Activated naive CD4-positive, alpha-beta T cell treated with anti-CD3 and anti-CD28 coated beads for 36 hours (primary cell): ENCODE measurements at regions not wholly inside any gene's neighbourhood (a gene's known extent, or its start where the extent isn't known, plus 50 kb on each side); places are given as distances from the start of the nearest gene placed in this dataset.

Experiments
- CTCF ChIA-PET: fragments of 350-600 bp; sonication (Branson Sonifier 250); formaldehyde crosslinking; loops from one replicate; lab custom pipeline; 2021; ENCODE audit warnings: antibody characterized with exemption; lab: Charles Lee
- DNase-seq: peaks from one replicate; pipeline ENCODE4 v3.0.0-alpha.2; 2020
- H3K27ac Mint-ChIP-seq: one replicate; pipeline ENCODE4 v1.8.0; 2021; ENCODE audit warnings: mild to moderate bottlenecking, mixed read lengths
- H3K27me3 Mint-ChIP-seq: one replicate; pipeline ENCODE4 v1.8.0; 2021; ENCODE audit warnings: low read depth, mixed read lengths
- H3K36me3 Mint-ChIP-seq: one replicate; pipeline ENCODE4 v1.8.0; 2021; ENCODE audit warnings: low read depth, mixed read lengths
- H3K4me1 Mint-ChIP-seq: one replicate; pipeline ENCODE4 v1.8.0; 2021; ENCODE audit warnings: low read depth, mixed read lengths
- H3K4me3 Mint-ChIP-seq: one replicate; pipeline ENCODE4 v1.8.0; 2021; ENCODE audit warnings: mild to moderate bottlenecking, moderate library complexity, mixed read lengths
- H3K9me3 Mint-ChIP-seq: one replicate; pipeline ENCODE4 v1.8.0; 2021; ENCODE audit warnings: mixed read lengths
- intact Hi-C: fragments of 100-400 bp; cut with micrococcal nuclease; formaldehyde crosslinking; loops from one replicate; pipeline ENCODE4 v1.15.1; 2023

- no peaks in the 10 kb centered on the region for H3K36me3 Mint-ChIP-seq
- no peaks in the 10 kb centered on the region for H3K4me1 Mint-ChIP-seq
- no peaks in the 10 kb centered on the region for H3K9me3 Mint-ChIP-seq
- H3K27ac Mint-ChIP-seq: no peak overlapping the region
- CTCF ChIA-PET: no interaction called here
- intact Hi-C loops: no loop called here
- H3K27me3 Mint-ChIP-seq: peaks cover 40% of the 10 kb centered on the region
- H3K4me3 Mint-ChIP-seq: no peak overlapping the region
- DNase-seq: no peak
Observed at GRCh38 chr11:134474942-134475341, 62.9 kb upstream of the B3GAT1 start.

GRCh38 chr11:134474070-134474860 lies 62.2 kb upstream of the B3GAT1 start:
- intact Hi-C loops: no loop called here
- Mint-ChIP-seq H3K4me1 (no peaks in the 10 kb centered on the region), H3K4me3 (no peak overlapping the region), H3K27ac (no peak overlapping the region), H3K9me3 (no peaks in the 10 kb centered on the region), H3K27me3 (peaks cover 40% of the 10 kb centered on the region), H3K36me3 (no peaks in the 10 kb centered on the region)
- DNase-seq: no peak
- CTCF ChIA-PET: no interaction called here

- H3K9me3 Mint-ChIP-seq: no peaks in the 10 kb centered on the region
- intact Hi-C loops: no loop called here
- H3K4me1 Mint-ChIP-seq: no peaks in the 10 kb centered on the region
- peaks cover 43% of the 10 kb centered on the region for H3K27me3 Mint-ChIP-seq
- no peak overlapping the region for H3K4me3 Mint-ChIP-seq
- H3K27ac Mint-ChIP-seq: no peak overlapping the region
- no peak for DNase-seq
- CTCF ChIA-PET: no interaction called here
- H3K36me3 Mint-ChIP-seq: no peaks in the 10 kb centered on the region
Observed at GRCh38 chr11:134471716-134472455, 59.8 kb upstream of the B3GAT1 start.

GRCh38 chr11:134471087-134471715 lies 59.2 kb upstream of the B3GAT1 start:
- H3K4me1 Mint-ChIP-seq: no peaks in the 10 kb centered on the region
- intact Hi-C loops: no loop called here
- CTCF ChIA-PET: no interaction called here

GRCh38 chr11:134470238-134470637 lies 58.2 kb upstream of the B3GAT1 start:
- no peaks in the 10 kb centered on the region for H3K9me3 Mint-ChIP-seq
- no peaks in the 10 kb centered on the region for H3K4me1 Mint-ChIP-seq
- CTCF ChIA-PET: no interaction called here
- intact Hi-C loops: no loop called here
- H3K4me3 Mint-ChIP-seq: no peak overlapping the region
- H3K27ac Mint-ChIP-seq: no peak overlapping the region
- DNase-seq: no peak
- H3K27me3 Mint-ChIP-seq: peaks cover 38% of the 10 kb centered on the region
- H3K36me3 Mint-ChIP-seq: no peaks in the 10 kb centered on the region

More at GRCh38 chr11:134471087-134471715, 59.2 kb upstream of the B3GAT1 start:
- peaks cover 36% of the 10 kb centered on the region for H3K27me3 Mint-ChIP-seq
- no peak overlapping the region for H3K27ac Mint-ChIP-seq
- DNase-seq: no peak
- H3K4me3 Mint-ChIP-seq: no peak overlapping the region
- H3K36me3 Mint-ChIP-seq: no peaks in the 10 kb centered on the region
- H3K9me3 Mint-ChIP-seq: no peaks in the 10 kb centered on the region

- peaks cover 37% of the 10 kb centered on the region for H3K27me3 Mint-ChIP-seq
- H3K9me3 Mint-ChIP-seq: no peaks in the 10 kb centered on the region
- no peak for DNase-seq
- H3K4me3 Mint-ChIP-seq: no peak overlapping the region
- intact Hi-C loops: no loop called here
- H3K27ac Mint-ChIP-seq: no peak overlapping the region
- no peaks in the 10 kb centered on the region for H3K4me1 Mint-ChIP-seq
- CTCF ChIA-PET: no interaction called here
- no peaks in the 10 kb centered on the region for H3K36me3 Mint-ChIP-seq
Observed at GRCh38 chr11:134469627-134470026, 57.6 kb upstream of the B3GAT1 start.

GRCh38 chr11:134468796-134469195 lies 56.8 kb upstream of the B3GAT1 start:
- intact Hi-C loops: no loop called here
- CTCF ChIA-PET: interaction anchor here (0.7 kb wide), 1 partner anchor 258 kb away, joined by 3 read pairs; no protein-coding TSS in a partner anchor
- no peak overlapping the region for H3K4me3 Mint-ChIP-seq
- H3K27ac Mint-ChIP-seq: no peak overlapping the region
- peaks cover 35% of the 10 kb centered on the region for H3K27me3 Mint-ChIP-seq
- H3K4me1 Mint-ChIP-seq: no peaks in the 10 kb centered on the region
- no peaks in the 10 kb centered on the region for H3K9me3 Mint-ChIP-seq
- H3K36me3 Mint-ChIP-seq: no peaks in the 10 kb centered on the region
- no peak for DNase-seq

- Mint-ChIP-seq H3K27me3 (peaks cover 32% of the 10 kb centered on the region), H3K4me1 (no peaks in the 10 kb centered on the region), H3K9me3 (no peaks in the 10 kb centered on the region), H3K36me3 (no peaks in the 10 kb centered on the region), H3K27ac (no peak overlapping the region), H3K4me3 (no peak overlapping the region)
- DNase-seq: no peak
- intact Hi-C loops: no loop called here
- CTCF ChIA-PET: no interaction called here
Observed at GRCh38 chr11:134468081-134468668, 56.1 kb upstream of the B3GAT1 start.

- no peak for DNase-seq
- H3K4me3 Mint-ChIP-seq: no peak overlapping the region
- intact Hi-C loops: no loop called here
- H3K36me3 Mint-ChIP-seq: no peaks in the 10 kb centered on the region
- H3K4me1 Mint-ChIP-seq: no peaks in the 10 kb centered on the region
- peaks cover 29% of the 10 kb centered on the region for H3K27me3 Mint-ChIP-seq
- H3K27ac Mint-ChIP-seq: no peak overlapping the region
- CTCF ChIA-PET: no interaction called here
- no peaks in the 10 kb centered on the region for H3K9me3 Mint-ChIP-seq
Observed at GRCh38 chr11:134466610-134467567, 54.8 kb upstream of the B3GAT1 start.

GRCh38 chr11:134466156-134466555 lies 54.1 kb upstream of the B3GAT1 start:
- no peaks in the 10 kb centered on the region for H3K36me3 Mint-ChIP-seq
- intact Hi-C loops: no loop called here
- CTCF ChIA-PET: no interaction called here

GRCh38 chr11:134464981-134465730 lies 53.1 kb upstream of the B3GAT1 start:
- Mint-ChIP-seq H3K4me1 (no peaks in the 10 kb centered on the region), H3K27me3 (peaks cover 20% of the 10 kb centered on the region), H3K9me3 (no peaks in the 10 kb centered on the region), H3K4me3 (no peak overlapping the region), H3K36me3 (no peaks in the 10 kb centered on the region), H3K27ac (no peak overlapping the region)
- CTCF ChIA-PET: interaction anchor here (0.6 kb wide), 1 partner anchor 365 kb away, joined by 3 read pairs; no protein-coding TSS in a partner anchor
- DNase-seq: no peak
- intact Hi-C loops: no loop called here

More at GRCh38 chr11:134466156-134466555, 54.1 kb upstream of the B3GAT1 start:
- H3K27me3 Mint-ChIP-seq: peaks cover 24% of the 10 kb centered on the region
- no peaks in the 10 kb centered on the region for H3K9me3 Mint-ChIP-seq
- no peak overlapping the region for H3K27ac Mint-ChIP-seq
- DNase-seq: no peak
- no peak overlapping the region for H3K4me3 Mint-ChIP-seq
- H3K4me1 Mint-ChIP-seq: no peaks in the 10 kb centered on the region
